ENCODE measurements at regions not wholly inside any gene's neighbourhood (a gene's known extent, or its start where the extent isn't known, plus 50 kb on each side); places are given as distances from the start of the nearest gene placed in this dataset.
A peak's percentile ranks its signal among the peaks of the same experiment; 100 is the strongest.

GRCh38 chr10:44153918-44154670 lies 230.8 kb downstream of the CXCL12 start:
- no peak for TF ChIP-seq CTCF (IDR thresholded peaks at IDR 0.05; ENCODE audit: insufficient read depth, low read length, poor library complexity, severe bottlenecking)
- DNase-seq (ENCODE audit: low read depth): no peak
- Histone ChIP-seq H3K4me3 (ENCODE audit: low read depth, low read length) (no peak overlapping the region), H3K36me3 (ENCODE audit: control insufficient read depth, insufficient read depth, low read length) (no peaks in the 10 kb centered on the region), H3K27me3 (ENCODE audit: control insufficient read depth, insufficient read depth, low read length) (no peaks in the 10 kb centered on the region)

GRCh38 chr10:44143556-44143955 lies 241.3 kb downstream of the CXCL12 start:
- Histone ChIP-seq H3K27me3 (ENCODE audit: control insufficient read depth, insufficient read depth, low read length) (no peaks in the 10 kb centered on the region), H3K36me3 (ENCODE audit: control insufficient read depth, insufficient read depth, low read length) (no peaks in the 10 kb centered on the region), H3K4me3 (ENCODE audit: low read depth, low read length) (no peak overlapping the region)
- DNase-seq (ENCODE audit: low read depth): no peak
- TF ChIP-seq CTCF (IDR thresholded peaks at IDR 0.05; ENCODE audit: insufficient read depth, low read length, poor library complexity, severe bottlenecking): no peak

DNA sequence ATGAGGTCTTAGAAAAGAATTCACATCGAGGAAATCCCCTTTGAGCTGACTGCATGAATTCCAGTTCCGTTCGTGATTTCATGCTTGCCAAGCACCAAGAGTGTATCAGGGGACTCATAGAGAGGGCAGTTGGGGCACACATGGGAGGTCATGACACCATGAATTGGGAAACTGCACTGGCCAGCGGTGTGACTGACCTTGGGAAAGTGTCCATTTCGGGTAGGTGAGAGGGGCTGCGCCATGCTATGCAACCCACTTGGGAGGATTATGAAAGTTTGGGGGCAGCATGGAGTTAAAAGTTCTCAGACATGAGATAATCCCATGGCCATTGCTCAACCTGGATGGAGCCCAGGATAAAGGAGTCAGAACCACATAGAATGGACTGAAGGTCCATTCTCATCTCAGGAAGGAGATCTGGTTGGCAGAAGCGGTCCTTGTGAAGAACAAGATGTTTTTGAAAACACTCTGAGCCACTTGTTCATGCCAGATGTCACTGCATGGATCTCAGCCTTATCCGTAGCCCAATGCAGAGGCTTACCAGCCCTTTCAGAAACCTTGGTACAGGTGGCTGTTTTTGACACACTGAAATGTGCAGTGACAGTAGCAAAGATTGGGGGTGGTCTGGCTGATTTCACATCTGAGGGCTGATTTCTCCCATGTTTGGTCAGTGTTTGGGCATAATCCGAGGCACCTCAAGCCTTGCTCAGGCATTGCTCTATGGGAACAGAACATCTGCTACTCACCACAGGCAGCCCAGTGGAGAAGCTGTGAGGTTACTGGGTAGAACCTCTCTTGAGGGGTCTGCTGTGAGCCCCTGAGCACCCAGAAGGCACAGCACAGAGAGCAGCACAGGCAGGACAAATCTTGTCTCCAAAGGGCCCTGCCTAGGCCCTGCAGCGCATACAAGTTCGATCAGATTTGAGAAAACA lies 252.3 kb downstream of the CXCL12 start:
- TF ChIP-seq CTCF (IDR thresholded peaks at IDR 0.05; ENCODE audit: insufficient read depth, low read length, poor library complexity, severe bottlenecking): no peak
- no peak for DNase-seq (ENCODE audit: low read depth)
- Histone ChIP-seq H3K36me3 (ENCODE audit: control insufficient read depth, insufficient read depth, low read length) (no peaks in the 10 kb centered on the region), H3K27me3 (ENCODE audit: control insufficient read depth, insufficient read depth, low read length) (no peaks in the 10 kb centered on the region), H3K4me3 (ENCODE audit: low read depth, low read length) (no peak overlapping the region)

- Histone ChIP-seq H3K4me3 (ENCODE audit: low read depth, low read length) (no peak overlapping the region), H3K27me3 (ENCODE audit: control insufficient read depth, insufficient read depth, low read length) (no peaks in the 10 kb centered on the region), H3K36me3 (ENCODE audit: control insufficient read depth, insufficient read depth, low read length) (no peaks in the 10 kb centered on the region)
- DNase-seq (ENCODE audit: low read depth): no peak
- no peak for TF ChIP-seq CTCF (IDR thresholded peaks at IDR 0.05; ENCODE audit: insufficient read depth, low read length, poor library complexity, severe bottlenecking)
Measured at GRCh38 chr10:44126291-44126717, 258.6 kb downstream of the CXCL12 start.

DNA sequence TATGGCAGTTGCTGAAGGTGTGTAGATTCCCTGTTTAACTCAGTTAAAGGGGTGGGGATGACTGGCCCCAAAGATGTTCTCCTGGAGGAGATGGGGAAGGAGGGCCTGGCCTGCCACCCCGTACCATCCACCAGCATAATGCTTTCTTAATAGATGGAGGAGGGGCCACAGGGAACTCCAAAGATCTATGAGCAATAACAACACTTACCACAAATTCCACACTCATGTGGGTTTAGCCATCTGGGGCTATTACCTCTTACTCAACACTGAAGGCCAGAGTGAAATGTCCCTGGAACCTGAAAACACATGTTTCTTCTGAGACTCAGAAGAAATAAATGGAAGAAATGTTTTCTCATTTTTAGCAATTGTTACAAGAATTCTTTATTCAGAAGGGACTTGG lies 259.0 kb downstream of the CXCL12 start:
- peak; percentile 14 for DNase-seq (ENCODE audit: low read depth)
- H3K36me3 ChIP-seq (ENCODE audit: control insufficient read depth, insufficient read depth, low read length): no peaks in the 10 kb centered on the region
- H3K27me3 ChIP-seq (ENCODE audit: control insufficient read depth, insufficient read depth, low read length): no peaks in the 10 kb centered on the region
- no peak overlapping the region for H3K4me3 ChIP-seq (ENCODE audit: low read depth, low read length)
- no peak for TF ChIP-seq CTCF (IDR thresholded peaks at IDR 0.05; ENCODE audit: insufficient read depth, low read length, poor library complexity, severe bottlenecking)

All from kidney epithelial cell (primary cell).